A172 (cell line): ENCODE measurements at regions not wholly inside any gene's neighbourhood (a gene's known extent, or its start where the extent isn't known, plus 50 kb on each side); places are given as distances from the start of the nearest gene placed in this dataset.
A peak's percentile ranks its signal among the peaks of the same experiment; 100 is the strongest.

ENCODE experiments used
- DNase-seq: peaks from one replicate; pipeline ENCODE4 v3.0.0-alpha.2; 2015; ENCODE audit warnings: low spot score

DNA sequence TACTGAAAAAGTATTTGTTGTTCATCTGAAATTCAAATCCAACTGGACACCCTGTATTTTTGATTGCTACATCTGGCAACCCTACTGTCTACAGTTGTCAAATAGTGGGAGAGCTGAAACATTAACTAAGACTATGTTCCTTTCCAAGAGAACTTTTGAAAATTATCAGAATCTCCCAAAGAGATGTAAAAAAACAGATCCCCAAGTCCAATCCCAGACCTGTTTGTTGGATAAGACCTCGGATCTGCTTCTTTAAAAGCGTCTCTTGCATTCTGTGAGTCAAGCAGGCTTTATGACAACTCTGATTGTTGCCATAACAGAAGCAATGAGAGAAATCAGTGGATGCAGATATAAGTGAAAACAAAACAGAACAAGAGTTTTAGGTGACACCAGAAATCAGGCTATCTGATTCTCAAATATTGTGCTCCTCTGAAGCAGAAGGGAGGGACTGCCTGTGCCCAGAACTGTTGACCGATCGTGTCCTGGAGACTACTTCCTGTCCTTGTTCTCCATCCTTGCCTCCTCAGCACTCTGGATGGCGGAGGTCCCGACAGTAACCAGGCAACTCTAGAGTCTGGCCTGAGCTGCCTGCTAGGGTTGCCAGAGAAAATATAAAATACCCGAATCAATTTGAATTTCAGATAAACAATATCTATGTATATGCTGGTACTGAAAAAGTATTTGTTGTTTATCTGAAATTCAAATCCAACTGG, 853.8 kb downstream of the MAFB start:
- DNase-seq = no peak

DNA sequence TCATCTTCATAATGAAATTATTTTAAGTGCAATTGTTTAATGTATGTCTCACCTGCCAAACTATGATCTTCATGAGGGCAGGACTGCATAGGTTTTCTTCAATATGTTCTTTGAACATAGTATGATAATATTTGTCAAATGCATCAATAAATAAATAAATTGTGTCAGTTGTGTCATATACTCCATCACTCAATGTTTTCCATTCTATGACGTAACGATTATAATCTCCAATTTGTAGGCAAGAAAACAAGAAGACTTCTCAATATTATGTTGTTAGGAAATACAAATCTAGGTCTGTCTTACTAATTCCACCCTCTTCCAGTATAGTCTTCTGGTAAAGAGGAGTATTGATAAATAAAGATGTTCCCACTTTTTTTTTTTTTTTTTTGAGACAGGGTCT, 858.1 kb downstream of the MAFB start:
- no peak for DNase-seq

DNA sequence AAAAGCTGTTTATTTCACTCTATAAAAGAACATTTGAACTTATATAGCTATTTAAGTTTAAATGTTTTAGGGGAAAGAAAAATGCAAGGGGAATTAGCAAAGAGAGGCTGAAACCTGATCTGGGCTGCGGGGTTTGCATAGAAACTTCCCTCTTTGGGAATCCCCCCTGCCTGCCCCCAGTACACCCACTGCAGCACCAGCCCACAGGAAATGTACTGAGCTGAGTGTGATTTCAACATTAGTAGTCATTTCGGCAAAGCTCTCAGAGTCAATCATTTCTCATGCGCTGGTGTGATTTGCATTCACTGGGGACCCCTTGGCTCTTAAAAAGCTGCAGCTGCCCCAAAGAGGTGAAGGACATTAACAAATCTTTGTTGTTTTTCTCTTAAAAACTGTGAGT, 859.4 kb downstream of the MAFB start:
- no peak for DNase-seq

DNA sequence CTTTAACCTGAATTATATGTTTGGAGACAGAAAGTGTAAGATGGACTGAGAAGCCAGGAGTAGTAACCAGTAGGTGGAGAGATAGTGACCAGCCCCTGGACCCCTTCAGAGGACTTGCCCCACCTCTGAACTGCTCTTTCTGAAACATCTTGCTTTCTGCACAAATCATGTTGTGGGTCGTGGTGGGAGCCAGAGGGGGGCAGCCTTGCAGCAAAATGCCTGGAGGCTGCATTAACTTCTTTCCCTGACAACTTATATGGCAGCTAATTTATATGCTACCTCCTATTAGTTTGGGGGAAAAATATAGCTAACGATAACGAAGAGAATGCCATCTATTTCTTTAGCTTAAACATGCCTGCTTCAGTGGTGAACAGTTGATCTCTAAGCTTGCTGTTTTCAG, 859.8 kb downstream of the MAFB start:
- DNase-seq = no peak

DNA sequence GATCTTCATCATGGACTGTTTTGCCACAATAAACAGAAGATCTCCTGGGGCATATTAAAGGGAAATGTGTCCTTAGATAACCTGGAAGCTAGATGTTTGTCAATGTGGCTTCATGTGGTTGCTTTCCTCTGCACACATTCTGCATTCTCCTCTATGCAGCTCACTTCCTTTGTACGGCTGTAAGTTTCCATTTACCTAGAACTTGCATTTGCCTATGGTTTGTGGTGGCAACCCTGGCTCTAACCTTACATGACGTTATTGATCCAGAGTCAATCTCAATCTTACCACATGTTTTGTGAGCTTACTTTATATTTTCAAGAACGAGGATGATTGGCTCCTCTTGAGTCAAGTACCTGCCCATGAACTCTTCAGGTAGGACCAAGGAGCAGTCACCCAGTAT, 863.1 kb downstream of the MAFB start:
- DNase-seq = peak; percentile 37

DNA sequence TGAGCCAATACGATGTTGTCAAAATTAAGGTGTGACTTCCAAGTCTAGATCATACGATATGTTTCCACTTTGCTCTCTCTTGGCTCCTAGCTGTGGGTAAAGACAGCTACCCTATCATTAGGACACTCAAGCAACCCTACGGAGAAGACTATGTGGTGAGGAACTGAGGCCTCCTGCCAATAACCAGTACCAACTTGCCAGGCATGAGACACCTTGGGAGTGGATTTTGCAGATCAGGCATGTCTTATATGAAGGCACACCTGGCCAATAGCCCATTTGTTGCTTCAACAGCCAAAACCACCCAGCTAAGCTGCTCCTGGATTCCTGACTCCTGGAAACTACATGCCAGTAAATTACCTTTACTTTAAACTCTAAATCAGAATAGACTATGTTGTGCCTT, 863.4 kb downstream of the DHX35 start:
- DNase-seq = no peak

DNA sequence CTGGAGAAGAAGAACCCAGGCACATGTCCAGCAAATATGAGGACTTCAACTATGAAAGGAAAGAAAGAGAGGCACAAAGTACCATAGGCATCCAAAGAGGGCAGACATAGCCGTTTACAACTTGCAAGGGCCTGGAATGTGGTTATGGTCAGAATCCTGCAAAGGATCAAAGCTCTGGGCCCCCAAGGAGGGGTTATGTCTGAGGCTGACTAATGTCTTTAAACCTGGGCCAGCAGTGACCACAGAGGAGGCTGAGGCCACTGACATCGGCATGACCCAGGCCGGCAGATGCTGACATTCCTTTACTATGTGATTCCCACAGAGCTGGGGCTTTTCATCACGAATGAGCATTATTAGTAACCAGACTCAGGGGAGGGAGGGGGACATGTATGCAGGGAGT, 861.1 kb downstream of the DHX35 start:
- peak; percentile 96 for DNase-seq

DNA sequence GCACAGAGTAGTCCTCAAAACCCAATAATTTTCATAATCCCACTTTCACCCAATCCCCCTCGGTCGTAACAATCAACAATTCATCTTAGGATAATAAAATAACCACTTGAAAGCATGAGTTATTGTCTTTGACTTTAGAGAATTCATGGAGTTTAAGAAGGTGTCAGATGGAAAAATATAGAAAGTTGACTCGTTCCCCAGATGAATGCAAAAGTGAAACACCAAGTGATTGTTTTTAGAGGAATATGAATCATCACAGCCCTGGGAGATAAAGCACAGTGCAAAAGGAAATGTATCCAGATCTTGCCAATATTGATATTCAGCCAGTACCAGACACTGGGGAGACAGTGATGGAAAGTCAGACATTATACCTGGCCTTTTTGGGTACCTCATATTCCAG, 860.5 kb downstream of the DHX35 start:
- DNase-seq = peak; percentile 46

DNA sequence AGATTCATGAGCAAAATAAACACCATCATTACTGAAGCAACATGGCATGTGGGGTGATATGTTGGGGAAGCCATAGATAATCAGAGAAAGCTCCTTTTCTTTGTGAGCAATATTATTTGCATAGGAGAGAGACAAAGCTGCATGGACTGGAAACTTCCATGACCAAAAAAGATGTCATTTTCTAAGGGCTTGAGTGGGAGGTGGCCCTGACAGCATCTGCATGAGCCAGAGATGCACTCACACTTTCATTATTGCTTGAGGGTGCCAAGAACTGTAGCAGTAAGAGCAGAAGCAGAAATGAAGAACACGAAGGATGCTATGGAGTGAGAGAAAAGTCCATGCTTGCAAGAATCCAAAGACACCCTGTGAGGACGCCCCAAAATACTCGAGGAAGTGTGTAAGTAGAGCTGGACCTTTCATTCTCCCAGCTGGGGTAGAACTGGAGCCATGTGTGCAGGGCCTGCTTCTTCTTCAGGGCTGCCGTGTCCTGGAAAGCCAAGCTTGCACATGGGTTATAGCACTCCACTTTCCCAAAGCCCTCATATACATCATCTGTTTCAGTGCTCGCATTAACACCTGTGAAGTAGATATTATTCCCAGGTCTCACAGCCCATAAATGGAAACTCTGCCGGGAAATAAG, 851.2 kb downstream of the DHX35 start:
- no peak for DNase-seq

DNA sequence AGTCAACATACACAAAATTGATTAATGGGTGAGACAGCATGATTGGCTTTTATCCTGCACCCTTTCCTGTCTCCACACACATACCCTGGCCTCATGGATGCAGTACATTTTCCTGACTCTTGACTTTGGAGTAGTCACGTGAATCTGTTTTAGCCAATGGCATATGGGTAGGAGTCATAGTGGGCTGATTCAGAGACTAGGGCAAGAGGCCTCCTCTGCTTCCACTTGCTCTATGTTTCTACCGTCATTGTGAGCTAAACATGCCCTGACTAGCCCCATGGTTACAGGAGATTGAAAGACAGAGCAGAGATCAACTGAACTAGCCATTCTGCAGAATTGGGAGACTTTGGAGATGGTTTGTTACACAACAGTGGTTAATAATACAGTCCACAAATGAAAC, 850.0 kb downstream of the DHX35 start:
- DNase-seq = no peak

DNA sequence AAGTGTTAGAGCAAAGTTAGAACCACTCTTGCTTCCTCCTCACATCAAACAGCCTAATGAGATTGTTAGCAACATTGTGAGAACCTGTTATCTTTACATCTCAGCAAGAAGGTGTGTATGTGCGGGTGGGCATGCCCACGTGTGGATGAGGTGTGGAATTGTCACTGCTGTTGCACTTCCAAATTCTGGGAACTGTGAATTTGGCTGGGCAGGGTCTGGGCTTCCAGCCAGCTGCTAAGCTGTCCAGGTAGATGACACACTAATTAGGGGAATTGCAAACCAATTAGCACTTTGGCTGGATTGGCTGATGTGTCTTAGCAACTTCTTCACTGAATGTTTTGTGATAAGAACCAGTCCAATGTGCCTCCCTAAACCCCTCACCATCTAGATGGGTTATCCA, 848.2 kb downstream of the DHX35 start:
- DNase-seq = no peak

DNA sequence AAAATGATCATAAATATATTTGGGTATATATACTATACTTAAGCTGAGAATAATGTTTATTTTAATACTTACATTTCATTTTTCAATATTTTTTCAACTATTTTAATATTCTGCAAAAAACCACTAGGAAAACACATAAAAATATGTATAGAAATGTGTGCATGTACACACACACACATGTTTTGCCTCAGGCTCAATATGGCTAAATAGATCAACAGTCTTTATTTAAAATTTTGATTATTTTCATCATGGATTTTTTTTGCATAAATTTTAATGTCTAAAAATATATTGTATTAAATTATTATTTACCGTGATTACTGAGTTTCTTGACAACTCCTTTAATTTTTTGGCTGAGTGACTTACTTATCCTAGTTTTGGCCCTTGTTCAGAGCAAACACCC, 846.5 kb downstream of the DHX35 start:
- no peak for DNase-seq

DNA sequence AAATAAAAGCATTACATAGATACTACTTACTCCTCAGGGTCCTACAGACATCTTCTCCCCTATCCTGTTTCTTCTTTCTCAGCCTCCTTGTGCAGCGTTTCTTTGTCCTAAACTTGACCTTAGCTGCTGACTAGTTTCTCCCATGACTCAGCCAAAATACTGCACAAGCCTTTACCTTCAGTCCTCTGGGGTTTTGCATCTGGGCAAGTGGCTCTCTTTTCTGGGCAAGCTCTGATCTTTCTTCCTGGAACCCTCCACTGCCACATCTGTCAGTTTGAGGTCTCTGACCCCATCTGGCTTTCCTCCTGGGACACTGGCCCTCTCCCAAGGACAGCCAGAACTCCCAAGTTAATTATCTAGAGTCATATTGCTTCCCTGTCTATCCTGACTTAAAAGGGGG, 838.4 kb downstream of the DHX35 start:
- peak; percentile 59 for DNase-seq

DNA sequence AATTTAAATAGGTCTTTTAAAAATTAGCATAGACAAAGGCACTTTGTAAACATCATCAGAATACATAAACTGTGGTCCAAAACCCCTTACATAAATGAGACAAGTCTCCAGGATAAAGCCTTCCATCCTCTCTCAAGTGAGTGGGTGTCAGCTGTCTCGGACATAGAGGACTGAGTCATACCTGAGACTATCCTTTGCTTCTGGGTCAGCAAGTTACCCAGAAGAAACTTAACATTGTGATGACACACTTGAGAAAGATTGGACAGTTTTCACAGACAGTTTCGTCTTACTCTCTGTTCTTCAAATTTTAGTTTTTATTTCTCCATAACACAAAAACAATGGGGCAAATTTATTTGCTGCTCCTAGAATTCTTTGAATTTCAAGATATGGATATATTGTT, 838.0 kb downstream of the DHX35 start:
- DNase-seq = peak; percentile 57

DNA sequence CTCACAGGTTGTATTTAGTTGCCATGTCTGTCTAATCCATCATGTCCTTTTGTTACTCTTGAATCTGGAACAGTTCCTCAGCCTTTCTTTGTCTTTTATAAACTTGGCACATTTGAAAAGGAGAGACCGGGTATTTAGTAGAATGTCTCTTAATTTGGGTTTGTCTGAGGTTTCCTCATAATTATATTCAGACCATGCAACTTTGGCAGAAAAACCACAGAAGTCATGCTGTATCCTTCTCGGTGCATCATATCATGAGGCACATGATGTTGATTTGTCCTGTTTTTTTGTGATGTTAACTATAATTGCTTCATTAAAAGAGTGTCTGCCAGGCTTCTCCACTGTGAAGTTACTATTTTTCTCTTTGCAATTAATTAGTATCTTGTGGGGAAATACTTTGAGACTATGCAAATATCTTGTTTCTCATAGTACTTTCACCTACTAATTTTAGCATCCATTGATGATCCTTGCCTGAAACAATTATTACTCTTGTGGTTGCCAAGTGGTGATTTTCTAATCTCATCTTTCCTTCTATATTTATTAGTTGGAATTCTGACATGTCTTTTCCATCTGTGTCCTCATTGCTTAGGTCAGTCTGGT, 837.3 kb downstream of the DHX35 start:
- DNase-seq = no peak

DNA sequence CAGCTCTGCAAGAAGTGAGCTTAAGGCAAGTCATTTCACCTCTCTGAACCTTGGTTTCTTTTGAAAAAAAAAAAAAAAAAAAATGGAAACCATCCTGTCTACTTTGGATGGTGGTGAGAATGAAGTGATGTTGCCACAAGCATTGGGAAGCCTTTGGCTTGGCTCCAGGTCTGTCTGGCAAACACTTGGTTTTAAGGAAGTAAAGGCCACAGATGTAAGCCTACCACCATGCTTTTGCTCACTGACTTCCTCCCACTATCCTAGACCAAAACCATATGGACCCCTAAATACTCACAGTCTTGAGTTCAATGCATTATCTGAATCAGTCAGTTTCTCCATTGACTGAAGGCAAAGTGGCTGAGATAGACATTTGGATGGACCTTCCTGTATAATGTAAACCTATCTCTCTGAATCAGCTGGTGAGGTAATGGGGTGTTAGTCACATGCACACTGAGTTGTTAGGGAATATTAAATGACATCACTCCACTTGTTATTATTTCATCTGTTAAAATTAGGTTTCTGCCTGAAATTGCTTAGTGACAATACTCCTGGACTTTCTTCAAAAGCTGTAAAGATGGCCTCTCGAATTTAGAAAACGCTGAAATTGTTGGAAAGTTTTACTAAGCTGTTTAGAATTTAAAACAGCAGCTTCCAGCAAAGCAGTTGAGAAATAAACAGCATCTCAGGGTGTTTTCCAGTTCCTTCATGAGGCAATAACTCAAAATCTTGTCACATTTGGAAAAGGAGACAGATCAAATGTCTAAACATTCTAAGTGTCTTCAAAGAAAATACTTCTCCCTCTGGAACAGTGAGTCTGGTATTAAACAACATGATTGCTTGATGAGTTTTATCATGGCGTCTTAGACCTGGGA, 833.5 kb downstream of the DHX35 start:
- DNase-seq = peak; percentile 11

DNA sequence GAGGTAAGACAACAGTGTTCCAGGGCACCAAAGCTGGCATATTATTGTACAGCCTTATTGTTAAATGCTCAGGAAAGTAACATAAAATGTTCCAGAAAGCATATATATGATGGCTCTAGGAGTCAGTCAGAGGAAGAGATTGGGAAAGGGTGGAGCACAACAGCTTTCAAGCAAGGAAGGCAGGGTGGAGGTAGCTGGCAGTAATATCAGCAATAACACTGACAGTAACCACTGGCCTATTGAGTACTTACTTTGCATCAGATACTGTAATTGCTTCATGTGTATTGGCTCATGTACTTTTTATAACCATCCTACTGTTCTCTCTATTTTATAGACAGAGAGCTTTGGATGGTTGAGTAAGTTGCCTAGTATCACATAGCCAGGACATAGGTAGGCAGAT, 830.2 kb downstream of the DHX35 start:
- DNase-seq = no peak

DNA sequence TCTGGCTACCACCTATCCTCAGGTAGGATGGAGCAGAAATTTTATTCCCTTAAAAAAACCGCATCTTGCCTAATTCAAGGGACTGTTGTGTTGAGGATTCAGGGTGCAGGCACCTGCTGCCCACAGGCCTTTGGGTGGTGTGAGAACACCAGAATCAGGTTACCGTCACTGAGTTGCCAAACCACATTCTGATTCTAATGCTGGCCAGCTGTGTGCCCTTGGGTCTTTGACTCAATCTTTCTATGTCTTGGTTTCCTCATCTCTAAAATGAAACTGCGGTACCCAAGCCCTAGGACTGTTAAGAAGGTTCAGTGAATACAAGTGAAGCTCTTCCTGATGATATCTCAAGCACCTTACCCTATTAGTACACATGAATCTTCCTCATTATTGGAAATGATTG, 827.3 kb downstream of the DHX35 start:
- DNase-seq = no peak

DNA sequence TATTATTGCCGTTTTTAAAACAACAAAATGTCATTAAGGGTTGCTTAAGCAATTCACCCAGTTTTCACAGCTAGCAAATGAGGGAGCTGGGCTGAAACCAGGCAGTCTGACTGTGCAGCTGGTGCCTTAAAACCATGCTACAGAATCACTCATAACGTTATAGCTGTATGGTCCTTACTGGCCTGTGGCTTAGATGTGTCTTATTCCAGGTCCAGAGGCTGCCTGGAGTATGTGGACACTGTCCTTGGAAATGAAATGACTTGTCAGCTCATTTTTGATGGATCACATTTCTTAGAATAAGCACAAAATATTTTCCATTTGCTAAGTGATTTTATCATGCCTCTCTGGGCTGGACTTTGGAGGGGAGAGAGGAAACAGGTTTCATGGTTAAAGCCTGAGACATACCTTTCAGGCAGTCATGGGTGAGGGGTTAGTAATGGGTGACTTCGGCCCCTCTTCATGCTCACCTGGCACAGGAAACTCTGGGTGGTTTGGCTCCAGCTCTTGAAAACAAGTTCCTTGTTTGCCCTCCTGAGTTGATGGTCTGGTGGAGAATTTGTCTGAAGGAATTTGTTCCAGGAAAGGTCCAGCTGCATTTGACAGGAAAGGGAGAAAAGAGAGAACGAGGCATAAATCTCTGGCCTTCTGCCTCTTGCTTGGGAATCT, 823.2 kb downstream of the DHX35 start:
- DNase-seq = no peak

DNA sequence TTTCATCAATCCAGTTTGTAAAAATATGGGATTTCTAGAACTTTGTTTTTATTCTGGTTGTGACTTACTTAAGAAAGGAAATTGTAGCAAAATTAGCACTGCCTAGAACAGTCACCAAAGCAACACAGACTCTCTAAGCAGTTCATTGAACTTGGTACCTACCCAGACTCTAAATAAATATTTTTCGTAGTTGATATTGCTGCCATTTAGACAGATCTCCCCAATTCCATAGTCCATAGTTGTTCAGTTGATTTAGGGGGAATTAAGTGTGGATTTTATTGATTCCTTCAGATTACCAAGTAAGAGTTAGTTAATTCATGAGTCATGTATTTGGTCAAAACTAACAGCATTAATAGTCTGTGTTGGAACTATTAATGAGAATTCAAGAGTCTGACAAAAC, 822.5 kb downstream of the DHX35 start:
- no peak for DNase-seq

DNA sequence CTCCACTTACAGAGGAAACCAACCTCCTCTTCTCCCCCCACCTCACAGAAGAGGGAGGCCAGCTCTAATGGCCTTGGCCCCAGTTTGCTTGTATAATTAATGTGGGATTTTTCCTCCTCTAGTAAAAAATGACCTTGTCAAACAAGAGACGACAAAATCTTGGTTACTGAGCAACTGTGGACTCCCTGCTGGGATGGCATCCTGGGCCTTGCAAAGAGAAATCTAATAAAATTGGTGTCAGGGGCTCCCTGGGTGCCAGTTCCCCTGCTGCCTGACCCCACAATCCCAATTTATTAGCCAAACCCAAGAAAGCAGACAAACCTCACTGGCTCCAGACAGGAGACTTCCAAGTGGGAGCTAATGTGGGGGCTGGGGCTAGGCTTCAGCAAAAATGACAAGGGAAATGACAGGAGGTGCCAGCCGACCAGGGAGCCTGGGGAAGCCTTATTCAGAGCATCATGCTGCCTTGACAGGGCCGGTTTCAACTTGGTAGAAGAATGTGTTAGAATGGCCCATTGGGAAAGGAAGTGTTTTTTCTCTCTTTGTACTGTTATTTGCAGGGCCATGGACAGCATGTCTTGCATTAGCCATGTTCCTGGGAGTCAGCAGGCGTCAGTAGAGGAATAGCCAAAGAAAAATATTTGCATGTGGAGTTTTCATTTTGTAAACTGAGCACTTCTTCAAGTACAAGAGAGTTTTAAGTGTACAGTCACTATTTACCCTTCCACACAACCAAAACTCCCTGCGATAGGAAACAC, 816.9 kb downstream of the DHX35 start:
- DNase-seq = peak; percentile 24
